DOHH2 (cell line): ENCODE measurements at regions not wholly inside any gene's neighbourhood (a gene's known extent, or its start where the extent isn't known, plus 50 kb on each side); places are given as distances from the start of the nearest gene placed in this dataset.

Source experiments
- H3F3A ChIP-seq: fragments of 200-600 bp; sonication (generic), shearing (Covaris generic); 2 replicates; pipeline ENCODE4 v1.6.0; 2016; ENCODE audit warnings: antibody characterized with exemption, mild to moderate bottlenecking; ENCODE audit not compliant: control insufficient read depth, insufficient read depth
- H3K27ac ChIP-seq: fragments of 200-600 bp; sonication (generic); 2 replicates; pipeline ENCODE4 v1.5.1; 2014; ENCODE audit warnings: low read depth, mild to moderate bottlenecking, low read length, moderate library complexity
- H3K27me3 ChIP-seq: fragments of 200-600 bp; sonication (generic); 2 replicates; pipeline ENCODE4 v1.6.1; 2014; ENCODE audit warnings: mild to moderate bottlenecking, low read length, mixed read lengths; ENCODE audit not compliant: control insufficient read depth
- H3K36me3 ChIP-seq: fragments of 200-600 bp; sonication (generic); 2 replicates; pipeline ENCODE4 v1.6.1; 2014; ENCODE audit warnings: mild to moderate bottlenecking, low read length, moderate library complexity, mixed read lengths; ENCODE audit not compliant: control insufficient read depth
- H3K4me1 ChIP-seq: fragments of 200-600 bp; sonication (generic); 2 replicates; pipeline ENCODE4 v1.6.1; 2014; ENCODE audit warnings: mild to moderate bottlenecking, low read length, mixed read lengths; ENCODE audit not compliant: control insufficient read depth
- H3K4me2 ChIP-seq: fragments of 200-600 bp; sonication (generic); 2 replicates; pipeline ENCODE4 v1.6.0; 2014; ENCODE audit warnings: mild to moderate bottlenecking, low read length, moderate library complexity
- H3K4me3 ChIP-seq: fragments of 200-600 bp; sonication (generic); 2 replicates; pipeline ENCODE4 v1.5.1; 2014; ENCODE audit warnings: mild to moderate bottlenecking, low read length, mixed read lengths
- H3K79me2 ChIP-seq: fragments of 200-600 bp; sonication (generic); 2 replicates; pipeline ENCODE4 v1.6.1; 2014; ENCODE audit warnings: mild to moderate bottlenecking, low read length, mixed read lengths; ENCODE audit not compliant: control insufficient read depth
- H3K9me2 ChIP-seq: fragments of 200-600 bp; sonication (generic); replicated peaks from 2 replicates; pipeline ENCODE4 v1.6.1; 2014; ENCODE audit warnings: mild to moderate bottlenecking, low read length, mixed read lengths; ENCODE audit not compliant: control insufficient read depth
- H3K9me3 ChIP-seq: fragments of 200-600 bp; sonication (generic); 2 replicates; pipeline ENCODE4 v1.6.1; 2014; ENCODE audit warnings: antibody characterized with exemption, low read length, mixed read lengths; ENCODE audit not compliant: control insufficient read depth, insufficient read depth
- H4K20me1 ChIP-seq: fragments of 200-600 bp; sonication (generic); 2 replicates; pipeline ENCODE4 v1.6.0; 2014; ENCODE audit warnings: low read depth, mild to moderate bottlenecking, antibody characterized with exemption, low read length, moderate library complexity; ENCODE audit not compliant: control insufficient read depth, insufficient read depth
- CTCF ChIP-seq: fragments of 200-600 bp; sonication (generic); IDR thresholded peaks from one replicate; pipeline ENCODE4 v1.5.1; 2014; ENCODE audit warnings: antibody characterized with exemption, mild to moderate bottlenecking, low read depth, low read length; ENCODE audit not compliant: poor library complexity, severe bottlenecking
- EZH2phosphoT487 ChIP-seq: fragments of 200-600 bp; sonication (generic); IDR thresholded peaks from 2 replicates; pipeline ENCODE4 v1.6.1; 2017; ENCODE audit warnings: borderline replicate concordance, mild to moderate bottlenecking, antibody characterized with exemption, low read length, moderate library complexity, mixed read lengths

DNA sequence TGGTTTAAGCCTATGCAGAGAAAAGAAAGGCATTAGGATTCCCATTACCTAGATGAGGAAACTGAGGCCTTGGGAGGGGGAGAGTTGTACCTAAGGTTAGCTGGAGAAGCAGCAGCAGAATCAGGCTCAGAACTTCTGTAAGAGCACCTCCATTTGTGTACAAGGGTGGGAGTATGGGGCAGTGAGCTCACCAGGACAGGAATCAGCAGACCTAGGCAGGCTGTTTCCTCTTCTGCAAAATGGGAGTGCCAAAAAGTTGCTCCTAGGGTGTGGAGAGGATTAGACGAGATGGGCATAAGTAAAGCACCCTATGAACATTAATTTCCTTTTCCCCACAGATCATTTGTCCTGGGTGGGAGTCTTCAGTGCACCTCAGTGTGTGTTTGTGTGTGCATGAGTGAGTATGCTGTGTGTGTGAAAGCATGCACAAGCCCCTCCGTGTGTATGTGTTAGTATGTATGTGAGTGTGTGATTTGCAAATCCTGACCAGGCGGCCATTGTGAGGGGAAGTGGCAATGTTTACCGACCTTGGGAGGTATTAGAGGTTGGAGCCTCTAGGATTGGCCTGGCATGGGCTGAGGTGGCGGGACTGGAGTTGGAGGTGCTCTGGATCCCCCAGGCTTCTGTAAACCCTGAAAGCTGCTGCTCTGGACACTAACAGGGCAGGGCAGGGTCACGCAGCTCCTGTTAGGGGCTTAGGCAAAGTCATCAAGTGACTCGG, 78.8 kb downstream of the VEGFA start:
- no peaks in the 10 kb centered on the region for H4K20me1 ChIP-seq
- no peak overlapping the region for H3K27ac ChIP-seq
- no peaks in the 10 kb centered on the region for H3K9me2 ChIP-seq
- no peak overlapping the region for H3K4me3 ChIP-seq
- no peaks in the 10 kb centered on the region for H3K9me3 ChIP-seq
- H3K27me3 ChIP-seq: peaks cover 31% of the 10 kb centered on the region
- H3K79me2 ChIP-seq: no peaks in the 10 kb centered on the region
- no peaks in the 10 kb centered on the region for H3K36me3 ChIP-seq
- H3F3A ChIP-seq: no peaks in the 10 kb centered on the region
- H3K4me1 ChIP-seq: no peaks in the 10 kb centered on the region
- TF ChIP-seq CTCF: no peak
- no peak for TF ChIP-seq EZH2phosphoT487
- H3K4me2 ChIP-seq: no peak overlapping the region

DNA sequence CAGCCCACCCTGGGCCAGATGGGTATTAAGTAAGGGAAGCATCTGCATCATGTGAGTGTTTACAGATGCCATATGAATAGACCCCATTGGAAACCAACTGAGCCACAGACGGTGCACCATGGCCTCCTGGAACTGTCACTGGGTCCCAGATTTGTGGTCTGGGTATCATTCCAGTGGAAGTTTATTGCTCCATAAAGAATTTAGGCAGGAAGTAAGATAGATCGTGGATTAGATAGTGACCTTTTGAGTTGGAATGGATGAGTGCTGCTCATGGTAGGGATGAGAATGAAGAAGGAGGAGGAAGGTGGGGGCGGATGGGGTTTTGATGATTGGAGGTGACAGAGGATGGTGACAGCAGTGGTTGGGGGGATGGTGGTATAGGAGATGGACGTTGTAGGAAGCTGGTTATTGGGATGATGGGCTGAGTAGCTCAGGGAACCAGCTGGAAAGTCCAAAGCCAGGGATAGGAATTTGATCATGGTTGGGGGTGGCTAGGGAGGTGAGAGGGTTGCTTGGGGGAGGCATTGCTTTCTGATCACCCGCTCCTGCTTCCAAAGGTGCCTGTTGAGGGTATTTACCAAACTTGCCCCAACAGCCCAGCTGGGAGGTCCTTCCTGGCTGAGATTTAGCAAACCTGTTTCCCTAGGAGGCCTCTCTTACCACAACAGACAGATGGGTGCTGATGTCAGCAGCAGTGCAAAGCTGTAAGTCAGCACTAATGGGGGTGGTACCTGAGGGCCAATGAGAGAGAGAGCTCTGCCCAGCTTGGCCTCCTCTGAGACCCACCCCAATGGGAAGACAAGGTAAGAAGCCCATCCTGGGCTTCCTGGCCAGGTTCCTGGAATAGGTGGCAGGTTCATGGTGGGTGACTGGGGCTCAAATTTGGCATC, 78.0 kb downstream of the VEGFA start:
- Histone ChIP-seq H3K79me2 (no peaks in the 10 kb centered on the region), H3F3A (no peaks in the 10 kb centered on the region), H4K20me1 (no peaks in the 10 kb centered on the region), H3K36me3 (no peaks in the 10 kb centered on the region), H3K4me3 (no peak overlapping the region), H3K9me3 (no peaks in the 10 kb centered on the region), H3K27me3 (peaks cover 34% of the 10 kb centered on the region), H3K4me1 (no peaks in the 10 kb centered on the region), H3K27ac (no peak overlapping the region), H3K4me2 (no peak overlapping the region), H3K9me2 (no peaks in the 10 kb centered on the region)
- TF ChIP-seq EZH2phosphoT487: no peak
- TF ChIP-seq CTCF: no peak

DNA sequence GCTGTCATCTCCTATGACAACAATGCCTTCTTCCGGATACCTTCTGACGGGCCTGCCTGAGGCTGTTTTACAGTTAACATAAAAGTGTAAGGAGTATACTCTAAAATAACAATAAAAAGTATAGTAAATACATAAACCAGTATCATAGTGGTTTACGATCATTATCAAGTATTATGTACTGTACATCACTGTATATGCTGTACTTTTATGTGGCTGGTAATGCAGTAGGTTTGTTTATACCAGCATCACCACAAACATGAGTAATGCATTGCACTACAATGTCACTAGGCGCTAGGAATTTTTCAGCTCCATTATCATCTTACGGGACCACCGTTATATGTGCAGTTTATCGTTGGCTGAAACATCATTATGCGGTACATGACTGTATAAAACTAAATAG, 76.5 kb downstream of the VEGFA start:
- peaks cover 37% of the 10 kb centered on the region for H3K27me3 ChIP-seq
- H3K79me2 ChIP-seq: no peaks in the 10 kb centered on the region
- no peaks in the 10 kb centered on the region for H3F3A ChIP-seq
- H3K36me3 ChIP-seq: no peaks in the 10 kb centered on the region
- no peak overlapping the region for H3K27ac ChIP-seq
- no peak overlapping the region for H3K4me3 ChIP-seq
- no peaks in the 10 kb centered on the region for H3K9me3 ChIP-seq
- no peaks in the 10 kb centered on the region for H4K20me1 ChIP-seq
- no peaks in the 10 kb centered on the region for H3K9me2 ChIP-seq
- no peaks in the 10 kb centered on the region for H3K4me1 ChIP-seq
- TF ChIP-seq CTCF (no peak), EZH2phosphoT487 (no peak)
- no peak overlapping the region for H3K4me2 ChIP-seq
